ENCODE measurements at regions not wholly inside any gene's neighbourhood (a gene's known extent, or its start where the extent isn't known, plus 50 kb on each side); places are given as distances from the start of the nearest gene placed in this dataset.

- TF ChIP-seq CTCF (conservative IDR thresholded peaks at IDR 0.05; ENCODE audit: low read length) (no peak), EZH2phosphoT487 (IDR thresholded peaks at IDR 0.05; ENCODE audit: borderline replicate concordance) (no peak)
These were observed 74.8 kb upstream of the PIAS1 start for GRCh38 chr15:67979281-67979680.

Data from Loucy (cell line).